ENCODE measurements at regions not wholly inside any gene's neighbourhood (a gene's known extent, or its start where the extent isn't known, plus 50 kb on each side); places are given as distances from the start of the nearest gene placed in this dataset.

DNA sequence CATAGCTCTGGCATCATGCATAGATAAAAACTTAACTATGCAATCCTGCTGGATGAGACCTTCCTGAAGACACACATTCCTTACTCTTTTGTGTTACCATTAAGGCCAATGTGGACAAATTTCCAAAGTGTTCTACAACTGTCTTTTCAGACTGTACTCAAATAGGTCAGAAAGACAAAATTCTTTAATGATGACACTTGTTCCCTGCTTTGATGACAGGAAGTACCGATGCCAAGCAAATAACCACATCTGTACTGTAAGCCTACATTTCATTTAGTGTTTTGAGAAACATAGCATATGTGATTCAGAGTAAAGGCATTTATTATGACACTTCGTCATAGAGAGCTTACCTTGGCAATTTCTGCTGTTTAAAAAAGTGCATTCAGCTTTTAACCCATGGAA, 55.0 kb downstream of the PMAIP1 start:
- no peak for DNase-seq

DNA sequence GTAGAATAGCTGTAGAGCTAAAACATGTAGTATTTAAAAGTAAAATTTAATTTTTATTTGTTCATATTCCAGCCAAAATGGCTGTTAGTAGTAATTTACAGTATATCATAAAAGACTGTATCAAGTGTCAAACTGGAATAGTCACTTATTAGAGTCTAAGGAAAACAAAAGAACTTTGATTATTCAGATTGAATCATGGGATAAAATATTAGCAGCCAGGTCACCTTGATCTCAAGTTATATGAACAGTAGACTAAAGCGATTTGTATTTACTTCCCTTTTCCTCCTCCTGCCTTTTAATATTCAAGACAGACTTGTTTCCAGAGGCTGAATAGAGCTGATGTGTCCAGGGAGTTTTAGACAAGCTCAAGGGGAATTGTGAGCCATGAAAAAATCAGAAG, 54.4 kb downstream of the PMAIP1 start:
- DNase-seq, result no peak
